ENCODE measurements at regions not wholly inside any gene's neighbourhood (a gene's known extent, or its start where the extent isn't known, plus 50 kb on each side); places are given as distances from the start of the nearest gene placed in this dataset.

DNA sequence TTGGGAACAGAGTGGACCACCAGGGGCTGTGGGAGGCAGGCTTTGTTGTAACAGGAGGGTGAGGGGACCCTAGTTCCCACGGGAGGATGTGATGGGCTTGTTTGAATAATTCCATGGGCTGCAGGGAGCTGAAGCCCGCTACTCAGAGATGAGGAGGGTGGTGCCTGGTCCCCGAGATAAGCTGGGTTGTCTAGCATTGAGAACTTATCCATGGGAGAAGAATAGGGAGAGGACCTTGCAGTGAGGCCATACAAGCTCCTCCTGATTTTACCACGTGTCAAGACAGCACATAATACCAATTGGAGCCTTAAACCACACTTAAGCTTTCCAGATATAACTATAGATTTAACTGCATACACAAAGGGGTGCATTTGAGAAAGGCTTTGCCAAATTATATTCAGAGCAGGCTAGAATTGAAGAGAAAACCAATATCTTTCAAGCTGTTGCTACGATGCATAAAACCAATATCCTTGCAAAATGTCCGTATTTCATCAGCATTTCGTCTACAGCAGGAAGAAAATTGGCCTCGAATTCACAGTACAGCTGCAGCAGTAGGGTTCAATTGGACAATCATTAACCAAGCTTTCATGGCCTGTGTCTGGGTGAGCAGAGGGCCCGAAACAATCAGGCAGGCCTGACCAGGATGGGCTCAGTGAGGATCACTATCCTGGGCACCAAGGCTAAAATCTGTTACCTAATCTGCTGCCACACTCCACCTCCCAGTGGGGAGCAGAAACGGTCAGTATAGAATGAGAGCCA lies 500.7 kb downstream of the OCA2 start:
- Mint-ChIP-seq H3K27ac (ENCODE audit: unreplicated experiment) (no peak overlapping the region), H3K9me3 (ENCODE audit: low read depth) (peaks cover 5% of the 10 kb centered on the region), H3K4me3 (ENCODE audit: unreplicated experiment) (no peak overlapping the region), H3K36me3 (ENCODE audit: low read depth) (no peaks in the 10 kb centered on the region), H3K27me3 (ENCODE audit: low read depth) (peaks cover 12% of the 10 kb centered on the region), H3K4me1 (ENCODE audit: low read depth) (no peaks in the 10 kb centered on the region)
- TF ChIP-seq, protein P1, sequence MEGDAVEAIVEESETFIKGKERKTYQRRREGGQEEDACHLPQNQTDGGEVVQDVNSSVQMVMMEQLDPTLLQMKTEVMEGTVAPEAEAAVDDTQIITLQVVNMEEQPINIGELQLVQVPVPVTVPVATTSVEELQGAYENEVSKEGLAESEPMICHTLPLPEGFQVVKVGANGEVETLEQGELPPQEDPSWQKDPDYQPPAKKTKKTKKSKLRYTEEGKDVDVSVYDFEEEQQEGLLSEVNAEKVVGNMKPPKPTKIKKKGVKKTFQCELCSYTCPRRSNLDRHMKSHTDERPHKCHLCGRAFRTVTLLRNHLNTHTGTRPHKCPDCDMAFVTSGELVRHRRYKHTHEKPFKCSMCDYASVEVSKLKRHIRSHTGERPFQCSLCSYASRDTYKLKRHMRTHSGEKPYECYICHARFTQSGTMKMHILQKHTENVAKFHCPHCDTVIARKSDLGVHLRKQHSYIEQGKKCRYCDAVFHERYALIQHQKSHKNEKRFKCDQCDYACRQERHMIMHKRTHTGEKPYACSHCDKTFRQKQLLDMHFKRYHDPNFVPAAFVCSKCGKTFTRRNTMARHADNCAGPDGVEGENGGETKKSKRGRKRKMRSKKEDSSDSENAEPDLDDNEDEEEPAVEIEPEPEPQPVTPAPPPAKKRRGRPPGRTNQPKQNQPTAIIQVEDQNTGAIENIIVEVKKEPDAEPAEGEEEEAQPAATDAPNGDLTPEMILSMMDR (IDR thresholded peaks at IDR 0.05), result no peak
- no peak for DNase-seq (ENCODE audit: low spot score)

DNA sequence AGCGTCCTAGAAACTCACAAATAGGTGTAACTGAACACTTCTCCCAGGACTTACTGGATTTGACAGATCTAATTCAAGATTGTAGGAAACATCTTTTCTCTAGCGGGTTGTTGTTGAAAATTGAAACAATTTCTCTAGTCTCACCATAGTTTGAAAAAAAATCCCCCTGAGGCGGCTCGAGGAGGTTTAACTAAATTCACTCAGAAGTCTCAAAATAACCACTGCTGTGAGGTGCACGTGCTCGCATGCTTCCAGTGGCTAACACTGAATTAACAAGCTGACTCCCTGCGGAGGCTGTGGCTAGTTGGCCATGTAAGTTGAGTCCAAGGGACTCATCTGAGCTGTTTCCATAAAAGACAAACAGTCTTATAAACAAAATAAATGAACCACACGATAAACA lies 503.9 kb downstream of the OCA2 start:
- Mint-ChIP-seq H3K4me3 (ENCODE audit: unreplicated experiment) (no peak overlapping the region), H3K27ac (ENCODE audit: unreplicated experiment) (no peak overlapping the region), H3K36me3 (ENCODE audit: low read depth) (no peaks in the 10 kb centered on the region), H3K27me3 (ENCODE audit: low read depth) (peaks cover 18% of the 10 kb centered on the region), H3K9me3 (ENCODE audit: low read depth) (peaks cover 5% of the 10 kb centered on the region), H3K4me1 (ENCODE audit: low read depth) (no peaks in the 10 kb centered on the region)
- no peak for DNase-seq (ENCODE audit: low spot score)
- TF ChIP-seq, protein P1 (IDR thresholded peaks at IDR 0.05), result no peak

DNA sequence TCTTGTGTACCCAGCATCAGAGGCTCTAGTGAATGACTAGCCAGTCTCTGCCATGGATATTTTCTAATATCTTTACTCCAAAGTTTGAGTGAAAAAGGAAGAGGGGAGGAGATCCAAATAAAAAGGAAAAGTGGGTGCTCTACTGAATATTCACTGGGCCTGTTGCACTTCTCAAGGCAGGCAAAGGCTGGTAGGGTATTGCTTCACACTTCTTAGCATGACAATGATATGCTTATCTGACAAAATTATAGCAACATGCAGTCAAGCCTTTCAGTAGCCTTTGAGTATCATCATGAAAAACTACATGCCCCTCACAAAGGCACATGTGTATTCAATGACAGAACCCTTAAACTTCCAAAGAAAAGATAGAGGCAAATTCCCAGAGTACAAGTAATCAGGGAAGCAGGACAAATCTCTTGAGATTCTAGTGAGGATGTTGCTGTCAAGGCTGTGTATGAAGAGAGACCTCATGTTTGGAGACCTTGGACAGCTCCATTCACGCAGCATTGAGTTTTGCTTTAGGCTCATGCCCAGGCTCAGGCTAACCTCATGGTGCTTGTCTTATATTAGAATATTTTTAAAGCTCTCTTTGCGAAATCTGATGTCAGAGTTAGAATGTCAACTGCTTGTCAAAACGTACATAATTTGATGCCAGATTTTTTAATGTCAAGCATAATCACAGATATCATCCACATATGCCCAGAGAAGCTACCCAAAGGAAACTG lies 506.9 kb downstream of the OCA2 start:
- TF ChIP-seq, protein P1 (IDR thresholded peaks at IDR 0.05), result no peak
- Mint-ChIP-seq H3K27me3 (ENCODE audit: low read depth) (peaks cover 32% of the 10 kb centered on the region), H3K4me1 (ENCODE audit: low read depth) (no peaks in the 10 kb centered on the region), H3K9me3 (ENCODE audit: low read depth) (peaks cover 5% of the 10 kb centered on the region), H3K36me3 (ENCODE audit: low read depth) (peaks cover 3% of the 10 kb centered on the region), H3K4me3 (ENCODE audit: unreplicated experiment) (no peak overlapping the region), H3K27ac (ENCODE audit: unreplicated experiment) (no peak overlapping the region)
- DNase-seq (ENCODE audit: low spot score), result no peak

All from chondrocyte (in vitro differentiated cells).